ENCODE measurements at regions not wholly inside any gene's neighbourhood (a gene's known extent, or its start where the extent isn't known, plus 50 kb on each side); places are given as distances from the start of the nearest gene placed in this dataset.

DNA sequence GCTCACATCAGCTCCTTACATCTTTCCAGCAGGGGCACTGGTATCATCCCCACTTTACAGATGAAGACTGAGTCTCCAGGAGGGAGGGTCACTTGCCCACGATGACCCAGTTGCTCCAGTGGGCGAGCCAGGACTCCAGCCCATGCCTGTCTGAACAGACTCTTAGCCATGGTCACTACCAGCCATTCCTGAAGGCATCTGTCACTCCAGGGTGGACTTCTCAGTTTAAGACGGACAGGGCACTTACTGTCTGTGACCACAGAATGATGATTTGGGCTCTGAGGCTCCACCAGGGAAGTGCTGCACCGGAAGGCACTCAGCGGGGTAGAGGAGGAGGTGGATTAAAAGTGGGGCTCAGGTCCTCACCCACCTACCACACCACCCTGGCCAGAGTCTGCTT lies 104.0 kb upstream of the SLC6A6 start:
- no peak for DNase-seq (ENCODE audit: low read depth)
- no peak overlapping the region for H3K4me3 ChIP-seq (ENCODE audit: low read depth, low read length)
- TF ChIP-seq, protein P1, sequence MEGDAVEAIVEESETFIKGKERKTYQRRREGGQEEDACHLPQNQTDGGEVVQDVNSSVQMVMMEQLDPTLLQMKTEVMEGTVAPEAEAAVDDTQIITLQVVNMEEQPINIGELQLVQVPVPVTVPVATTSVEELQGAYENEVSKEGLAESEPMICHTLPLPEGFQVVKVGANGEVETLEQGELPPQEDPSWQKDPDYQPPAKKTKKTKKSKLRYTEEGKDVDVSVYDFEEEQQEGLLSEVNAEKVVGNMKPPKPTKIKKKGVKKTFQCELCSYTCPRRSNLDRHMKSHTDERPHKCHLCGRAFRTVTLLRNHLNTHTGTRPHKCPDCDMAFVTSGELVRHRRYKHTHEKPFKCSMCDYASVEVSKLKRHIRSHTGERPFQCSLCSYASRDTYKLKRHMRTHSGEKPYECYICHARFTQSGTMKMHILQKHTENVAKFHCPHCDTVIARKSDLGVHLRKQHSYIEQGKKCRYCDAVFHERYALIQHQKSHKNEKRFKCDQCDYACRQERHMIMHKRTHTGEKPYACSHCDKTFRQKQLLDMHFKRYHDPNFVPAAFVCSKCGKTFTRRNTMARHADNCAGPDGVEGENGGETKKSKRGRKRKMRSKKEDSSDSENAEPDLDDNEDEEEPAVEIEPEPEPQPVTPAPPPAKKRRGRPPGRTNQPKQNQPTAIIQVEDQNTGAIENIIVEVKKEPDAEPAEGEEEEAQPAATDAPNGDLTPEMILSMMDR (conservative IDR thresholded peaks at IDR 0.05; ENCODE audit: low read depth, low read length): no peak

DNA sequence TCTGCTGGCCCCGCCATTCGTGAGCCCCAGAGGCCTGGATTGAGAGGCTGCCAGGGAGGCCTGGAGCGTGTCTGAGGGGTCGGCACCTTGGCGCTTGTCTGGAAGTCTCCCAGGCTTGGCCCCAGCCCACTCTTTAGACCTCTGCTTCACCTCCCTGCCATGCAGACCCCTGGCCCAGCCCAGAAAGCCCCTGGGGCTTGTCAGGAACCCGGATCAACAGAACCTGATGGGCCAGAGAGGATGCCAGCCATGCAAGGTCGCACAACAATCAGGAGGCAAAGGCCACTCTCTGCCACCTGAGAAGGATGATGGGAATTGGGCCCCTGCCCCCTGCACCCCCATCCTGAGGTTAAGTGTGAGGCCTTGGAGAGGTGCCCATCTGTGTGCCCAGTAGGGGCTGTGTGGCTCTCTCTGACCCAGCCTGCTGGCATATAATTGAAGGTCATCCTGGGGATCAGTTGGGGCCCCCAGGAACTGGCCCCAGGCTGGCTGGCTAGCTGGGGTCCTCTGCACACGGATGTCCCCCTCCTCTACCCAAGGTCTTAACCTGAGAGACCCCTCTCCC lies 103.3 kb upstream of the SLC6A6 start:
- TF ChIP-seq, protein P1 (conservative IDR thresholded peaks at IDR 0.05; ENCODE audit: low read depth, low read length): no peak
- H3K4me3 ChIP-seq (ENCODE audit: low read depth, low read length): no peak overlapping the region
- no peak for DNase-seq (ENCODE audit: low read depth)

DNA sequence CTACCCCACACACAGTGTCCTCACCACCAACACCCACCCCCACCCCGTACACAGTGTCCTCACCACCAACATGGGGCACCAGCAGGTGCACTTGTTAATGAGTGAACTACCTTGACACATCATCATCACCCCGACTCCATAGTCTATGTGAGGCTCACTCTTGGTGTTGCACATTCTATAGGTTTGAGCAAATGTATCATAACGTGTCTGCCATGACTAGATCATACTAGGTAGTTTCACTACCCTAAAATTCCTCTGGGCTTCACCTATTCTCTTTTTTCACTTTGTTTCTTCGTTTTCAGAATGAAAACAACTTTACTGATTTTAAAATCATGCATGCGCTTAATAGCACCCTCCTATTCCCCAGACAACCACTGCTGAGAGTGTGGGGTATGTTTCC lies 102.6 kb upstream of the SLC6A6 start:
- DNase-seq (ENCODE audit: low read depth): no peak
- TF ChIP-seq, protein P1 (conservative IDR thresholded peaks at IDR 0.05; ENCODE audit: low read depth, low read length): no peak
- H3K4me3 ChIP-seq (ENCODE audit: low read depth, low read length): no peak overlapping the region

DNA sequence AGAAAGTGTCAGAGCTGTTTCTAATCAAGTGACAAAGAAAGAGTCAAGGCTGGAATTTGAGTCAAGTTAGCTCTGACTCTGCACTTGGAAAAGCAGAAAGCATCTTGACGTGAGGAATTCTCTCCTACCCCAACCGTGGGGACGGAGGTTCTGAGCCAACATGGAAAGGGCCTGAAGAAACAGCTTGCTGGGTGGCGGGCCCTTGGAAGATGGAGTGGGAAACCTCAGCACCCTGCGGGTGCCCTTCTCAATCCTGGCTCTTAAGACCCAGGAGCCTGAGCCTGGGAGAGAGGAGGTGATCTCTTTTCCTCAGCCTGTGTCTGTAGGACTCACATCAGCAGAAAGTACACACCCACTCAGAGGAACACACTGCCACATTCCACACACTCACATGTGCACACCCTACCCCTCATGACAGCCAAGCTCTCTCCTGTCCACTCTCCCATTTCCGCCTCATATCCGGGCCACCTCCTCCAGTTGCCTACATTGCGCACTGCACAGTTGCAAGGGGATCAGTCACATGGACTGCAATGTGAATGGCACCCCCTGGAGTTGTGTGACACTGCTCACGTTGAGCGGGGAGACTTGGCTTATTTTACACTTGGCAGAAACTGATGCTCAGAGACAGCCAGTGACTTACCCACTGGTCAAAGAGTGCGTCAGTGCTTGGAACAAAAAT lies 101.5 kb upstream of the SLC6A6 start:
- no peak for DNase-seq (ENCODE audit: low read depth)
- TF ChIP-seq, protein P1 (conservative IDR thresholded peaks at IDR 0.05; ENCODE audit: low read depth, low read length): no peak
- no peak overlapping the region for H3K4me3 ChIP-seq (ENCODE audit: low read depth, low read length)

DNA sequence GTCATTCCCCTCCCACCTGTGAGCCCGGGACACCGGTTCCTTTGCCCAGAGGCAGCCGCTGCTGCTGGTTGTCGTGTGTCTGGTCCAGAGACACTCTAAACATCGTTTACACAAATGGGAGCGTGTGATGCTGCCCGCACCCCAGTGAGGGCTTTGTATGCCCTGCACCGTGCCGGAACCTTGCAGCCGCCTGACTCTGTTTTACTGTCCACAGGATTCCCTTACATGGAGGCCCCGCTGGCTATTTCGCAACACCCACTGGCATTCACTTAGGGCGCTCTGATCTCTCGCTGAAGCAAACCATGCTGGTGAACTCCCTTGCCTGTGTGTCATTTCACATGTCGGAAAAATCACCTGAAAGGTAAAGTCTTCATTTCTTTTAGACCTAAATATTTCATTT lies 100.8 kb upstream of the SLC6A6 start:
- TF ChIP-seq, protein P1 (conservative IDR thresholded peaks at IDR 0.05; ENCODE audit: low read depth, low read length): no peak

DNA sequence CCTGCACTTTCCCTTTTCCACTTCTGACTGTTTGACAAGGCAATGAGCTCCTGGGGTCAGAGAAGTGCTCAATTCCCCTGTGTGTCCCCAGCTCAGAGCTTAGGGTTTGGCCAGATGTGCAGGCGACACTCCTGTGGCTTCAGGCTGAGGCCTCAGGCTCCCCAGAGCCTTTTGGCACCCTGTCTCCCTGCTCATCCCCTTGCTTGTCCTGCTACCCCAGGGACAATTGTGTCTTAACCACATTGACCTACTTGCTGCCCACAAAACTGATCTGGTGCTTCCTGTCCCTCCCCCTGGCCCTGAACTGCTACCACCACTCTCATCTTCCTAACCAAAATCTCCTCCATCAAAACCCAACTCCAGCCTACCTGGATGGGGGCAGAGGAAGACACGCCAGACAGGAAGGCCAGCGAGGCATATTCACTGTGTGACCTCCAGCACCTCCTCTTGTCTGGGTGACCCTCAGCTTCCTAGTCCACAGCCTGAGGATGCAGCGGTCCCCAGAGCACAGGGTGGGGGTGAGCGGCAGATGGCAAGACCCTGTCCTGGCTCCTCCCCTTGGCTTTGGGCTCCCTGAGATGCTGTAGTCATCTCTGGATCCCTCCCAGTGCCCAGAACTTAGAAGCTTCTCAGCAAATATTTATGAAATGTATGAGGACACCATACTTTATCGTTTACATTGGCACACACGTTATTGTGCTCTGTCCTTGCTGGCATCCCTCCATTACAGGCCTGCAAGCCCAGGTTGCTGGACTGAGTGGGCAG lies 98.9 kb upstream of the SLC6A6 start:
- no peak overlapping the region for H3K4me3 ChIP-seq (ENCODE audit: low read depth, low read length)
- TF ChIP-seq, protein P1 (conservative IDR thresholded peaks at IDR 0.05; ENCODE audit: low read depth, low read length): no peak
- no peak for DNase-seq (ENCODE audit: low read depth)

More for the DNA sequence above, 100.8 kb upstream of the SLC6A6 start:
- H3K4me3 ChIP-seq (ENCODE audit: low read depth, low read length): no peak overlapping the region
- no peak for DNase-seq (ENCODE audit: low read depth)
